Muscle layer of colon (tissue), 2 donors: ENCODE measurements at regions not wholly inside any gene's neighbourhood (a gene's known extent, or its start where the extent isn't known, plus 50 kb on each side); places are given as distances from the start of the nearest gene placed in this dataset.

Experiments
- H3K27ac ChIP-seq: one replicate; pipeline ENCODE4 v1.7.0; 2013; ENCODE audit warnings: low read depth, mild to moderate bottlenecking, low read length, moderate library complexity
- H3K27me3 ChIP-seq, 2 donors: one replicate each; pipeline ENCODE4 v1.7.0; 2013; ENCODE audit warnings: low read length in 2 of 2, mild to moderate bottlenecking in 2 of 2; ENCODE audit not compliant: insufficient read depth in 2 of 2, control insufficient read depth in 1 of 2
- H3K36me3 ChIP-seq: one replicate; pipeline ENCODE4 v1.7.0; 2013; ENCODE audit warnings: mild to moderate bottlenecking, low read length; ENCODE audit not compliant: insufficient read depth
- H3K4me1 ChIP-seq: one replicate; pipeline ENCODE4 v1.7.0; 2013; ENCODE audit warnings: mild to moderate bottlenecking, low read length; ENCODE audit not compliant: insufficient read depth
- H3K4me3 ChIP-seq, 2 donors: one replicate each; pipeline ENCODE4 v1.7.0; 2013; ENCODE audit warnings: low read length in 2 of 2, low read depth in 1 of 2, mild to moderate bottlenecking in 1 of 2, moderate library complexity in 1 of 2
- H3K9ac ChIP-seq: one replicate; pipeline ENCODE4 v1.7.0; 2013; ENCODE audit warnings: low read length
- H3K9me3 ChIP-seq: one replicate; pipeline ENCODE4 v1.7.0; 2013; ENCODE audit warnings: mild to moderate bottlenecking, low read length
- donor health status: abdominal sarcoma.
- donor health status: Adenocarcinoma of cecum.

GRCh38 chr20:50292591-50293283 lies 102.1 kb downstream of the CEBPB start:
- Histone ChIP-seq H3K9me3 (no peaks in the 10 kb centered on the region), H3K4me3 (no peak overlapping the region), H3K27ac (peak overlapping the region; percentile 76), H3K4me1 (peaks cover 18% of the 10 kb centered on the region), H3K27me3 (no peaks in the 10 kb centered on the region), H3K36me3 (no peaks in the 10 kb centered on the region), H3K9ac (peak overlapping the region; percentile 19)

- H3K36me3 ChIP-seq: no peaks in the 10 kb centered on the region
- H3K4me1 ChIP-seq: peaks cover 18% of the 10 kb centered on the region
- peak overlapping the region; percentile 76 for H3K27ac ChIP-seq
- no peak overlapping the region for H3K4me3 ChIP-seq
- H3K27me3 ChIP-seq: no peaks in the 10 kb centered on the region
- no peaks in the 10 kb centered on the region for H3K9me3 ChIP-seq
- H3K9ac ChIP-seq: no peak overlapping the region
Observed at GRCh38 chr20:50293284-50294139, 102.9 kb downstream of the CEBPB start.

GRCh38 chr20:50294164-50295088 lies 103.8 kb downstream of the CEBPB start:
- H3K9me3 ChIP-seq: no peaks in the 10 kb centered on the region
- H3K9ac ChIP-seq: no peak overlapping the region
- no peak overlapping the region for H3K4me3 ChIP-seq
- no peaks in the 10 kb centered on the region for H3K27me3 ChIP-seq
- no peaks in the 10 kb centered on the region for H3K36me3 ChIP-seq
- peaks cover 18% of the 10 kb centered on the region for H3K4me1 ChIP-seq
- peak overlapping the region; percentile 7 for H3K27ac ChIP-seq

DNA sequence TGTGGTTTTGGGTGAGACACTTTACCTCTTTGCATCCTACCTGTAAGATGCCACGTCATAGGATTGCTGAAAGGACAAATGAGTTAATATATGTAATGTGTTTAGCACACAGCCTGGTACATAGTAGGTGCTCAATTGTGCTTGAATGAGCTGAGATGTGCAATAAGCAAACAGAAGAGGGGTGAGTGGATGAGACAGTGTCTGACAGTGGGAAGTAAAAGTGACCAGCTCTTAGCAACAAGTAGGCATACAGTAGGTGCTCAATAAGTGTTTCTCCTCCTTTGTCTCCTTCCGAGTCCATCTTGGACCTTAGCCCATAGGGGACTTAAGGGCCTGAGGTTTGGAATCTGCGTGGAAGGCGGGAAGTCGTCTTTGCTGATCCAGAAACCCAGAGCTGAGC lies 104.7 kb downstream of the CEBPB start:
- Histone ChIP-seq H3K27me3 (no peaks in the 10 kb centered on the region), H3K27ac (peak overlapping the region; percentile 37), H3K36me3 (no peaks in the 10 kb centered on the region), H3K4me3 (no peak overlapping the region), H3K9ac (no peak overlapping the region), H3K4me1 (peaks cover 18% of the 10 kb centered on the region), H3K9me3 (no peaks in the 10 kb centered on the region)

DNA sequence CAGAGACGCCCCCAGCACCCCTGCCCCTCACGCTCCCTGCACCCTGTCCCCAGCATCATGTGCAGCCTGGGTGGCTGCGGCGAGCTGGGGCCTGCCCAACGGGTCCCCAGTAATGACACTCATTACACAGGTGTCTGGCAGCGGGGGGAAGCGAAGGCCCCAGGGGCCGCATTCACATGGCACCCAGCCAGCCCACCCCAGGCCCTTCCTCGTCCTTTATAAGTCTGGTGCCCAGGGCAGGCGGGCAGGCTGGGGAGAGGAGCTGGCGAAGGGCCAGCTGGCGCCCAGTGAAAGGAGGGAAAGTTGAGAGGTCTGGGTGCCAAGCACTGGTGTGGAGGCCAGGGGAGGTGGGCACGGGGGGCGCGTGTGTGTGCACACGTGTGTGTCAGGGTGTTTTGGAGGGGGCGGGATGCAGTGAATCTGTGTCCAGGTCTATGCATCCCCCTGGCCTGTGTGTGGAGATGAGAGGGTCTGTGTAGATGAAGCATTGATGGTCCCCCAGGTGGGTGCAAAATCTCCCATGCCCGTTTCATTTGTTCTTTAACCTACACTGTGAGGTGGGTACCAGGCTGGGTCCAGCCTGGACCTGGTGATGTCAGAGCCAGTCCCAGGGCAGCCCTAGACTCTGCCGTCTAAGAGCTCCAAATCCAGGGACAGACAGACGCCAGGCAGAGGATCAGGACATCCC lies 105.3 kb downstream of the CEBPB start:
- Histone ChIP-seq H3K36me3 (no peaks in the 10 kb centered on the region), H3K4me3 (no peak overlapping the region), H3K27me3 (no peaks in the 10 kb centered on the region), H3K9me3 (no peaks in the 10 kb centered on the region), H3K9ac (no peak overlapping the region), H3K27ac (peak overlapping the region; percentile 37), H3K4me1 (peaks cover 18% of the 10 kb centered on the region)

GRCh38 chr20:50296450-50297375 lies 106.1 kb downstream of the CEBPB start:
- Histone ChIP-seq H3K9ac (no peak overlapping the region), H3K27me3 (no peaks in the 10 kb centered on the region), H3K36me3 (no peaks in the 10 kb centered on the region), H3K9me3 (no peaks in the 10 kb centered on the region), H3K4me1 (peaks cover 14% of the 10 kb centered on the region), H3K4me3 (no peak overlapping the region), H3K27ac (peak overlapping the region; percentile 3)

- Histone ChIP-seq H3K9ac (no peak overlapping the region), H3K27ac (no peak overlapping the region)
Observed at GRCh38 chr20:50297498-50298376, 107.1 kb downstream of the CEBPB start.

GRCh38 chr20:50298554-50299324 lies 108.1 kb downstream of the CEBPB start:
- H3K4me3 ChIP-seq: no peak overlapping the region
- H3K9ac ChIP-seq: no peak overlapping the region
- no peaks in the 10 kb centered on the region for H3K9me3 ChIP-seq
- H3K27me3 ChIP-seq: no peaks in the 10 kb centered on the region
- no peak overlapping the region for H3K27ac ChIP-seq
- H3K4me1 ChIP-seq: peaks cover 4% of the 10 kb centered on the region
- no peaks in the 10 kb centered on the region for H3K36me3 ChIP-seq

More at GRCh38 chr20:50297498-50298376, 107.1 kb downstream of the CEBPB start:
- H3K9me3 ChIP-seq: no peaks in the 10 kb centered on the region
- H3K4me1 ChIP-seq: peaks cover 4% of the 10 kb centered on the region
- H3K36me3 ChIP-seq: no peaks in the 10 kb centered on the region
- no peak overlapping the region for H3K4me3 ChIP-seq
- H3K27me3 ChIP-seq: no peaks in the 10 kb centered on the region

DNA sequence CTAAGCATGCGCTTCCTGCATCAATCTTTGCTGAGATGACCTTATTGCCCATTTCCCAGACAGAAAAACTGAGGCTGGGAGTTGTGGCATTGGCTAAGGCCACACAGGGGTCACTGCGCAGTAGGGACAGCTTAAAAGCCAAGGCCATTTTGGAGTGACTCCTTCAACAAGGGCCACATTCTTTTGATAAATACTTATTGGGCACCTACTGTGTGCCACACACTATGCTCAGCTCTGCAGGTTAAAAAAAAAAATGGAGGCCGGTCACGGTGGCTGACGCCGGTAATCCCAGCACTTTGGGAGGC lies 108.6 kb downstream of the CEBPB start:
- Histone ChIP-seq H3K4me1 (peaks cover 9% of the 10 kb centered on the region), H3K9me3 (no peaks in the 10 kb centered on the region), H3K27me3 (no peaks in the 10 kb centered on the region), H3K27ac (no peak overlapping the region), H3K4me3 (no peak overlapping the region), H3K36me3 (no peaks in the 10 kb centered on the region), H3K9ac (no peak overlapping the region)
